ENCODE measurements at regions not wholly inside any gene's neighbourhood (a gene's known extent, or its start where the extent isn't known, plus 50 kb on each side); places are given as distances from the start of the nearest gene placed in this dataset.

- no peak overlapping the region for H3K27ac ChIP-seq
- no peak for DNase-seq
- H3K27me3 ChIP-seq: peaks cover 0 to 3% (median 0%) of the 10 kb centered on the region in 7 donors
- H3K36me3 ChIP-seq: no peaks in the 10 kb centered on the region
- peaks cover 0 to 9% (median 0%) of the 10 kb centered on the region in 11 donors for H3K9me3 ChIP-seq
- ATAC-seq: no peak
- no peak for TF ChIP-seq CTCF (IDR thresholded peaks at IDR 0.05)
- intact Hi-C loops (cut with DNase I): no loop called here
- H3K4me3 ChIP-seq: no peak overlapping the region
- no peaks in the 10 kb centered on the region for H3K4me1 ChIP-seq
These were observed 415.5 kb downstream of the RPS6KC1 start for GRCh38 chr1:213466541-213466940.

GRCh38 chr1:213474054-213474453 is 423.0 kb downstream of the RPS6KC1 start:
- H3K36me3 ChIP-seq: no peaks in the 10 kb centered on the region
- H3K9me3 ChIP-seq: no peaks in the 10 kb centered on the region
- DNase-seq (peak; percentile 72 to 74), ATAC-seq (peak; percentile 83 to 98 (median 94))
- intact Hi-C loops (cut with DNase I): no loop called here
- peak in 2 of 9 donors; percentile 14 to 33 for TF ChIP-seq CTCF (IDR thresholded peaks at IDR 0.05)
- no peak overlapping the region for H3K4me3 ChIP-seq
- WGBS, 2 donors: 10 to 21% methylated on average over 7 of the region's 7 CpGs
- H3K4me1 ChIP-seq: peaks cover 0 to 14% (median 5%) of the 10 kb centered on the region in 9 donors
- H3K27ac ChIP-seq: peak overlapping the region in 3 of 10 donors; percentile 17 to 53 (median 23)
- no peaks in the 10 kb centered on the region for H3K27me3 ChIP-seq

- ATAC-seq: no peak
- no peaks in the 10 kb centered on the region for H3K36me3 ChIP-seq
- WGBS, 2 donors: 83 to 84% methylated on average over 2 of the region's 2 CpGs
- TF ChIP-seq CTCF (IDR thresholded peaks at IDR 0.05): no peak
- intact Hi-C loops (cut with DNase I): no loop called here
- no peak for DNase-seq
- no peak overlapping the region for H3K27ac ChIP-seq
- no peak overlapping the region for H3K4me3 ChIP-seq
- peaks cover 0 to 4% (median 0%) of the 10 kb centered on the region in 11 donors for H3K9me3 ChIP-seq
- H3K4me1 ChIP-seq: no peaks in the 10 kb centered on the region
- H3K27me3 ChIP-seq: no peaks in the 10 kb centered on the region
These were observed 430.4 kb downstream of the RPS6KC1 start for GRCh38 chr1:213481395-213481794.

- Histone ChIP-seq H3K4me1 (no peaks in the 10 kb centered on the region), H3K9me3 (peaks cover 0 to 4% (median 0%) of the 10 kb centered on the region in 11 donors), H3K4me3 (no peak overlapping the region), H3K36me3 (no peaks in the 10 kb centered on the region), H3K27me3 (no peaks in the 10 kb centered on the region), H3K27ac (no peak overlapping the region)
- ATAC-seq (no peak), DNase-seq (no peak)
- intact Hi-C loops (cut with DNase I): no loop called here
- WGBS, 2 donors: 68 to 75% methylated on average over 3 of the region's 3 CpGs
- TF ChIP-seq CTCF (IDR thresholded peaks at IDR 0.05): no peak
These were observed 433.3 kb downstream of the RPS6KC1 start for GRCh38 chr1:213484333-213484732.
